HCT116 (cell line): ENCODE measurements at regions not wholly inside any gene's neighbourhood (a gene's known extent, or its start where the extent isn't known, plus 50 kb on each side); places are given as distances from the start of the nearest gene placed in this dataset.

ENCODE experiments used
- ATF3 ChIP-seq: IDR thresholded peaks from 2 replicates; pipeline ENCODE4 v1.6.1; 2012
- CTCF ChIP-seq, 3 experiments: fragments of 200-600 bp in 1 of 3; sonication (generic) in 1 of 3; IDR thresholded peaks in 2 of 3; conservative IDR thresholded peaks in 1 of 3; 2 replicates each; pipeline ENCODE4 v1.5.1; 2012 to 2017; ENCODE audit warnings: low read depth in 2 of 3, low read length in 2 of 3, antibody characterized with exemption in 1 of 3, borderline replicate concordance in 1 of 3, control low read depth in 1 of 3, mild to moderate bottlenecking in 1 of 3, mixed read lengths in 1 of 3, mixed run types in 1 of 3, moderate library complexity in 1 of 3; ENCODE audit not compliant: insufficient read depth in 1 of 3
- EGR1 ChIP-seq: IDR thresholded peaks from 2 replicates; pipeline ENCODE4 v1.6.1; 2012; ENCODE audit warnings: low read depth
- ELF1 ChIP-seq: IDR thresholded peaks from 2 replicates; pipeline ENCODE4 v1.6.1; 2012; ENCODE audit warnings: low read depth, borderline replicate concordance
- EZH2 ChIP-seq: fragments of 200-600 bp; sonication (generic); IDR thresholded peaks from 2 replicates; pipeline ENCODE4 v1.6.1; 2017; ENCODE audit warnings: antibody characterized with exemption, mixed run types
- POLR2A ChIP-seq: IDR thresholded peaks from 2 replicates; pipeline ENCODE4 v1.7.0; 2011; ENCODE audit warnings: borderline replicate concordance; ENCODE audit not compliant: insufficient read depth, insufficient read length; ENCODE audit errors: extremely low read depth
- RAD21 ChIP-seq: IDR thresholded peaks from 2 replicates; pipeline ENCODE4 v1.6.1; 2012; ENCODE audit warnings: low read depth, mild to moderate bottlenecking
- REST ChIP-seq: IDR thresholded peaks from 2 replicates; pipeline ENCODE4 v1.6.1; 2012; ENCODE audit warnings: low read depth
- ZNF274 ChIP-seq: fragments of 200-500 bp; sonication (Bioruptor generic); IDR thresholded peaks from 2 replicates; pipeline ENCODE4 v1.6.1; 2014; ENCODE audit warnings: mild to moderate bottlenecking, low read depth, low read length, inconsistent platforms

GRCh38 chr3:190786898-190787297 is 75.6 kb downstream of the GMNC start:
- TF ChIP-seq CTCF (IDR thresholded peaks at IDR 0.05 in 2 of 3, conservative IDR thresholded peaks at IDR 0.05 in 1 of 3; ENCODE audit: borderline replicate concordance in 1 of 3, insufficient read depth in 1 of 3, low read depth in 2 of 3, low read length in 2 of 3) = no peak
- no peak for TF ChIP-seq POLR2A
- no peak for TF ChIP-seq REST
- no peak for TF ChIP-seq RAD21
- TF ChIP-seq EGR1 = no peak
- TF ChIP-seq ATF3 = no peak
- no peak for TF ChIP-seq ZNF274
- no peak for TF ChIP-seq EZH2
- TF ChIP-seq ELF1 = no peak
